Left lung (tissue), 4 donors: ENCODE measurements at regions not wholly inside any gene's neighbourhood (a gene's known extent, or its start where the extent isn't known, plus 50 kb on each side); places are given as distances from the start of the nearest gene placed in this dataset.

Experiments used
- ATAC-seq: fragments of 200-7000 bp; cut with Tn5 transposase; one replicate; pipeline ENCODE4 v1.9.1; 2020; ENCODE audit warnings: moderate library complexity
- DNase-seq, 4 donors: peaks; one replicate each; pipeline ENCODE4 v3.0.0-alpha.2; 2013 to 2020
- H3K27ac ChIP-seq, 2 donors: fragments of 200-600 bp; sonication (generic) in 1 of 2; one replicate each; pipeline versions ENCODE4 v1.5.0 to v1.8.0; 2020 to 2021
- H3K27me3 ChIP-seq, 2 donors: fragments of 200-600 bp; sonication (generic) in 1 of 2; one replicate each; pipeline versions ENCODE4 v1.5.0 to v1.8.0; 2020 to 2021
- H3K36me3 ChIP-seq, 2 donors: fragments of 200-600 bp; sonication (generic) in 1 of 2; one replicate each; pipeline versions ENCODE4 v1.5.0 to v1.8.0; 2020 to 2021
- H3K4me1 ChIP-seq, 2 donors: fragments of 200-600 bp; one replicate each; pipeline ENCODE4 v1.8.0; 2021
- H3K4me3 ChIP-seq, 2 donors: fragments of 200-600 bp; sonication (generic) in 1 of 2; one replicate each; pipeline versions ENCODE4 v1.5.0 to v1.8.0; 2020 to 2021; ENCODE audit warnings: mild to moderate bottlenecking in 1 of 2
- H3K9me3 ChIP-seq, 2 donors: fragments of 200-600 bp; sonication (generic) in 1 of 2; one replicate each; pipeline versions ENCODE4 v1.5.0 to v1.8.0; 2020 to 2021
- intact Hi-C, 2 donors: fragments of 100-400 bp; cut with DNase I; formaldehyde crosslinking; loops; one replicate each; pipeline versions ENCODE4 v1.11.2 to v1.14.2; 2022
- TF ChIP-seq, protein P1 (sequence below), 2 donors: fragments of 200-600 bp; sonication (generic) in 1 of 2; IDR thresholded peaks; one replicate each; pipeline versions ENCODE4 v1.5.0 to v1.8.0; 2021; ENCODE audit warnings: antibody characterized with exemption in 2 of 2
- donor health status: DM: no; HTN: yes; CAD: no.
- donor health status: DM: no; HTN: no; CAD: no.

DNA sequence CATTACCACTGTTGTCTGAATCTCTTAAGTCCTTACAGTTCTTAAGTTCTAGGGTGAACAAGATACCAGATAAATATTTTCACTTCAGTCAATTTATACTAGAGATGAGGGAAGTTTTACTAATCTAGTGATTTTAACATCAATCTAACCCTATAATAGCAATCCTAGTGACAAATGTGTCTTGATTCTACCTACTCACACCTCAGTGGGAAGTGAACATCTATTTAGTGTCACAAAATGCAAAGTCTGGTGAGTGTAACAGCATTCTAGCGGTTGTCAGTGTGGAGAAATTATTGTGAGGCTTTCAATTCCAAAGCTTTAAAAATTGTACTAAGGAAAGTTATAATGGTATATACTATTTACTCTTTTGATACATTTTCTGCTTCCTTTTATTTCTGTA, 225.8 kb upstream of the CYLC2 start:
- no peaks in the 10 kb centered on the region for H3K36me3 ChIP-seq
- no peak overlapping the region for H3K27ac ChIP-seq
- intact Hi-C loops = no loop called here
- no peaks in the 10 kb centered on the region for H3K27me3 ChIP-seq
- DNase-seq (no peak), ATAC-seq (no peak)
- no peaks in the 10 kb centered on the region for H3K4me1 ChIP-seq
- H3K9me3 ChIP-seq = no peaks in the 10 kb centered on the region
- no peak overlapping the region for H3K4me3 ChIP-seq
- TF ChIP-seq, protein P1, sequence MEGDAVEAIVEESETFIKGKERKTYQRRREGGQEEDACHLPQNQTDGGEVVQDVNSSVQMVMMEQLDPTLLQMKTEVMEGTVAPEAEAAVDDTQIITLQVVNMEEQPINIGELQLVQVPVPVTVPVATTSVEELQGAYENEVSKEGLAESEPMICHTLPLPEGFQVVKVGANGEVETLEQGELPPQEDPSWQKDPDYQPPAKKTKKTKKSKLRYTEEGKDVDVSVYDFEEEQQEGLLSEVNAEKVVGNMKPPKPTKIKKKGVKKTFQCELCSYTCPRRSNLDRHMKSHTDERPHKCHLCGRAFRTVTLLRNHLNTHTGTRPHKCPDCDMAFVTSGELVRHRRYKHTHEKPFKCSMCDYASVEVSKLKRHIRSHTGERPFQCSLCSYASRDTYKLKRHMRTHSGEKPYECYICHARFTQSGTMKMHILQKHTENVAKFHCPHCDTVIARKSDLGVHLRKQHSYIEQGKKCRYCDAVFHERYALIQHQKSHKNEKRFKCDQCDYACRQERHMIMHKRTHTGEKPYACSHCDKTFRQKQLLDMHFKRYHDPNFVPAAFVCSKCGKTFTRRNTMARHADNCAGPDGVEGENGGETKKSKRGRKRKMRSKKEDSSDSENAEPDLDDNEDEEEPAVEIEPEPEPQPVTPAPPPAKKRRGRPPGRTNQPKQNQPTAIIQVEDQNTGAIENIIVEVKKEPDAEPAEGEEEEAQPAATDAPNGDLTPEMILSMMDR (IDR thresholded peaks at IDR 0.05) = no peak

DNA sequence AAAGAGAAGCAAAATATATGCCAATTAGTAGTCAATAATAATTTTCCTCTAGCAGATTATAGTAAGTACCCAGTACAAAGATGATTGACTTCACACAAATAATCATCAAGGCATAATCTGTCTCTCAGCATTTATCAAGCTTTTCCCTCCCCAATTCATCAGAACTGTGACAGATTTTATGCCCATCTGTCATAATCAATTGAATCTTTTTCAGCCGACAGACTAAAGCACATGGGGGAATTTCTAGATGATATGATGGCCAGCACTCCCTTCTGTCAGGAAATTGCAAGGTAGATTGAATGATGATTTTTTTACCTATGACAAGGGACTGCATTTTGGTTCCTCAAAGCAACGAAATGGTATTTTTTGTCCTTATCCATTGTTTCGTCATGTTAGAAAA, 227.1 kb upstream of the CYLC2 start:
- intact Hi-C loops = no loop called here

DNA sequence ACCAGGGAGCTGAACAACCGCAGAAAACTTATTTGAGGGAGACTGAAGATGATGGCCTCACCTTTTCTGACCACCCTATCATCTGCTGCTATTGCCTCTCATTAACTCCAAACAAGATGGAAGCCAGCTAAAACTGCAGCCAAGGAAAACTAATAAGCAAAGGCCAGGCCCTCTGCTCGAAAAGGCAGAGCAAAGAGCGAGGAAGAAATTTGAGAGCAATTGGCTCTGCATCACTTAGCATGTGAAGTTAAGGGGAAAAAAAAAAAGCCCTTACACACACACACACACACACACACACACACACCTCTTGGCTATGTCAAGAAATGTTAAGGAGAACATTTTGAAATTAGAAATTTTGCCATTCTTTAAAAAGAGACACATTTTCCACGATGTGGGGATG, 228.1 kb upstream of the CYLC2 start:
- ATAC-seq (no peak), DNase-seq (no peak)
- Histone ChIP-seq H3K4me3 (no peak overlapping the region), H3K4me1 (no peaks in the 10 kb centered on the region), H3K9me3 (no peaks in the 10 kb centered on the region), H3K27ac (no peak overlapping the region), H3K36me3 (no peaks in the 10 kb centered on the region), H3K27me3 (no peaks in the 10 kb centered on the region)
- intact Hi-C loops = no loop called here
- TF ChIP-seq, protein P1 (IDR thresholded peaks at IDR 0.05) = no peak

More for the DNA sequence above, 227.1 kb upstream of the CYLC2 start:
- Histone ChIP-seq H3K9me3 (no peaks in the 10 kb centered on the region), H3K4me1 (no peaks in the 10 kb centered on the region), H3K27me3 (no peaks in the 10 kb centered on the region), H3K27ac (no peak overlapping the region), H3K36me3 (no peaks in the 10 kb centered on the region), H3K4me3 (no peak overlapping the region)
- TF ChIP-seq, protein P1 (IDR thresholded peaks at IDR 0.05) = no peak
- ATAC-seq (no peak), DNase-seq (no peak)

DNA sequence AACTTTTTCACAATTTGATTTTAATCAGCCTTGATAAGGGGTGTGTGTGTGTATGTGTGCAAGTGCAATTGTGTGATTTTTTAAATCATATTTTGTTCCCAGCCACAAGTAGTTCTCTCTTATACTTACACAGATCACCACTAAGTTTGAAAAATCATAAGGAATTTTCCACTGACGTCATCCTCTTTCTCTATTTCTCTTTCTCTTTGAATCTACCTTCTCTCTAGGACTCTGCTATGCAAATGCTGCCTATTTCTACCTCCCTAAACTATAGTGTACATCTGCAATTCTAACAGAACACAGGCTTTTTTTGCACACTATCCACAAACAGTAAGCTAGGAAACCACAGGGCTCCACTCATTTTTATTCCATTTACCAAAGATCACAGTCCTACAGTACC, 254.6 kb upstream of the CYLC2 start:
- H3K27ac ChIP-seq = no peak overlapping the region
- TF ChIP-seq, protein P1 (IDR thresholded peaks at IDR 0.05) = no peak
- peaks cover 0 to 10% of the 10 kb centered on the region in 2 donors for H3K9me3 ChIP-seq
- intact Hi-C loops = no loop called here
- H3K27me3 ChIP-seq = no peaks in the 10 kb centered on the region
- no peaks in the 10 kb centered on the region for H3K36me3 ChIP-seq
- H3K4me3 ChIP-seq = no peak overlapping the region
- DNase-seq = no peak
- ATAC-seq = no peak
- H3K4me1 ChIP-seq = no peaks in the 10 kb centered on the region

DNA sequence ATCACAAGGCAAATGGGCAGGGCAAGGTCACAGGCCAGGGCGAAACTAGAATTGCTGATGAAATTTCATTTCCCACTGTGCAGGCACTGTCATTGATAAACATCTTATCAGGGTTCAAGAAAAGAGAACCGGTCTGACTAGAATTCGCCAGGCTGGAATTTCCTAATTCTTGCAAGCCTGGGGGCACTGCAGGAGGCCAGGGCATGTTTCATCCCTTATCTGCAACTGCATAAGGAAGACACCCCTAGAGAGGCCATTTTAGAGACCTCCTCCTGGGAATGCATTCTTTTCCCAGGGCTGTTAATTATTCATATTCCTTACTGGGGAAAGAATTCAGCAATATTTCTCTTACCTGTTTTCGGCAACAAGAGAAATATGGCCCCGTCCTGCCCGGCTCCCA, 266.2 kb upstream of the CYLC2 start:
- Histone ChIP-seq H3K36me3 (no peaks in the 10 kb centered on the region), H3K27ac (no peak overlapping the region), H3K4me3 (no peak overlapping the region), H3K9me3 (peaks cover 0 to 18% of the 10 kb centered on the region in 2 donors), H3K4me1 (no peaks in the 10 kb centered on the region), H3K27me3 (no peaks in the 10 kb centered on the region)
- no peak for ATAC-seq
- TF ChIP-seq, protein P1 (IDR thresholded peaks at IDR 0.05) = no peak
- intact Hi-C loops = no loop called here
- no peak for DNase-seq
